Activated T-cell treated with anti-CD3 and anti-CD28 coated beads, Interleukin-2, amount 50 U/mL, for 72 hours (primary cell): ENCODE measurements at regions not wholly inside any gene's neighbourhood (a gene's known extent, or its start where the extent isn't known, plus 50 kb on each side); places are given as distances from the start of the nearest gene placed in this dataset.
A peak's percentile ranks its signal among the peaks of the same experiment; 100 is the strongest.

Source experiments
- ATAC-seq, 2 donors: fragments of 150-1000 bp; cut with Tn5 transposase; replicated peaks in 1 of 2; 2 replicates each; pipeline ENCODE4 v1.10.0; 2021; ENCODE audit warnings: moderate library complexity in 2 of 2, mild to moderate bottlenecking in 1 of 2
- DNase-seq, 2 donors: peaks; one replicate each; pipeline ENCODE4 v3.0.0; 2021 to 2022; ENCODE audit warnings: mixed read lengths in 1 of 2
- H3K27ac Mint-ChIP-seq: one replicate; pipeline ENCODE4 v1.8.0; 2022; ENCODE audit warnings: mild to moderate bottlenecking, moderate library complexity, mixed read lengths
- H3K27me3 Mint-ChIP-seq: one replicate; pipeline ENCODE4 v1.8.0; 2022; ENCODE audit warnings: low read depth, mixed read lengths
- H3K36me3 Mint-ChIP-seq, 2 donors: one replicate each; pipeline ENCODE4 v1.8.0; 2022; ENCODE audit warnings: mixed read lengths in 2 of 2, mild to moderate bottlenecking in 1 of 2; ENCODE audit not compliant: insufficient read depth in 2 of 2
- H3K4me1 Mint-ChIP-seq: one replicate; pipeline ENCODE4 v1.8.0; 2022; ENCODE audit warnings: low read depth, mixed read lengths
- H3K4me3 Mint-ChIP-seq, 2 donors: one replicate each; pipeline ENCODE4 v1.8.0; 2022; ENCODE audit warnings: mild to moderate bottlenecking in 2 of 2, mixed read lengths in 2 of 2, moderate library complexity in 2 of 2
- H3K9me3 Mint-ChIP-seq, 2 donors: one replicate each; pipeline ENCODE4 v1.8.0; 2022; ENCODE audit warnings: mixed read lengths in 2 of 2

GRCh38 chr11:36777311-36777710, 179.3 kb upstream of the RAG2 start:
- no peaks in the 10 kb centered on the region for H3K27me3 Mint-ChIP-seq
- ATAC-seq (no peak), DNase-seq (no peak)
- no peaks in the 10 kb centered on the region for H3K36me3 Mint-ChIP-seq
- no peaks in the 10 kb centered on the region for H3K4me1 Mint-ChIP-seq
- H3K27ac Mint-ChIP-seq, result no peak overlapping the region
- no peak overlapping the region for H3K4me3 Mint-ChIP-seq
- peaks cover 0 to 4% of the 10 kb centered on the region in 2 donors for H3K9me3 Mint-ChIP-seq

- DNase-seq (no peak), ATAC-seq (no peak)
- Mint-ChIP-seq H3K4me1 (no peaks in the 10 kb centered on the region), H3K36me3 (no peaks in the 10 kb centered on the region), H3K27me3 (peaks cover under 1% of the 10 kb centered on the region), H3K4me3 (no peak overlapping the region), H3K9me3 (no peaks in the 10 kb centered on the region), H3K27ac (no peak overlapping the region)
These were observed 177.7 kb upstream of the RAG2 start for GRCh38 chr11:36775756-36776155.

GRCh38 chr11:36775130-36775529, 177.1 kb upstream of the RAG2 start:
- Mint-ChIP-seq H3K4me3 (no peak overlapping the region), H3K27me3 (peaks cover 5% of the 10 kb centered on the region), H3K36me3 (no peaks in the 10 kb centered on the region), H3K27ac (no peak overlapping the region), H3K9me3 (no peaks in the 10 kb centered on the region), H3K4me1 (no peaks in the 10 kb centered on the region)
- ATAC-seq (no peak), DNase-seq (no peak)

- no peaks in the 10 kb centered on the region for H3K9me3 Mint-ChIP-seq
- ATAC-seq, result no peak
- no peak overlapping the region for H3K4me3 Mint-ChIP-seq
- no peak overlapping the region for H3K27ac Mint-ChIP-seq
- no peaks in the 10 kb centered on the region for H3K4me1 Mint-ChIP-seq
- H3K36me3 Mint-ChIP-seq, result no peaks in the 10 kb centered on the region
- peaks cover 5% of the 10 kb centered on the region for H3K27me3 Mint-ChIP-seq
- no peak for DNase-seq
These were observed 176.6 kb upstream of the RAG2 start for GRCh38 chr11:36774603-36775002.

- Mint-ChIP-seq H3K27ac (no peak overlapping the region), H3K36me3 (no peaks in the 10 kb centered on the region), H3K9me3 (peaks cover 0 to 1% of the 10 kb centered on the region in 2 donors), H3K4me3 (no peak overlapping the region), H3K27me3 (no peaks in the 10 kb centered on the region), H3K4me1 (peaks cover 6% of the 10 kb centered on the region)
- DNase-seq (no peak), ATAC-seq (peak in 1 of 2 donors; percentile 41)
These were observed 165.2 kb upstream of the RAG2 start for GRCh38 chr11:36763187-36763586.

- H3K27me3 Mint-ChIP-seq, result peaks cover 3% of the 10 kb centered on the region
- no peak overlapping the region for H3K4me3 Mint-ChIP-seq
- no peak for ATAC-seq
- no peak overlapping the region for H3K27ac Mint-ChIP-seq
- H3K9me3 Mint-ChIP-seq, result peaks cover 0 to 1% of the 10 kb centered on the region in 2 donors
- no peaks in the 10 kb centered on the region for H3K4me1 Mint-ChIP-seq
- no peaks in the 10 kb centered on the region for H3K36me3 Mint-ChIP-seq
- no peak for DNase-seq
These were observed 159.0 kb upstream of the RAG2 start for GRCh38 chr11:36757075-36757474.

- no peak for ATAC-seq
- no peak for DNase-seq
- Mint-ChIP-seq H3K36me3 (no peaks in the 10 kb centered on the region), H3K4me1 (no peaks in the 10 kb centered on the region), H3K27ac (no peak overlapping the region), H3K9me3 (no peaks in the 10 kb centered on the region), H3K27me3 (peaks cover 10% of the 10 kb centered on the region), H3K4me3 (no peak overlapping the region)
These were observed 155.9 kb upstream of the RAG2 start for GRCh38 chr11:36753960-36754359.

GRCh38 chr11:36751996-36752395, 154.0 kb upstream of the RAG2 start:
- no peak for DNase-seq
- H3K4me3 Mint-ChIP-seq, result no peak overlapping the region

GRCh38 chr11:36751335-36751781, 153.3 kb upstream of the RAG2 start:
- Mint-ChIP-seq H3K4me1 (no peaks in the 10 kb centered on the region), H3K4me3 (no peak overlapping the region), H3K27me3 (peaks cover 31% of the 10 kb centered on the region), H3K27ac (no peak overlapping the region), H3K36me3 (no peaks in the 10 kb centered on the region), H3K9me3 (no peaks in the 10 kb centered on the region)
- DNase-seq (no peak), ATAC-seq (no peak)

More at GRCh38 chr11:36751996-36752395, 154.0 kb upstream of the RAG2 start:
- ATAC-seq, result no peak
- H3K27ac Mint-ChIP-seq, result no peak overlapping the region
- no peaks in the 10 kb centered on the region for H3K9me3 Mint-ChIP-seq
- no peaks in the 10 kb centered on the region for H3K36me3 Mint-ChIP-seq
- H3K27me3 Mint-ChIP-seq, result peaks cover 28% of the 10 kb centered on the region
- no peaks in the 10 kb centered on the region for H3K4me1 Mint-ChIP-seq

GRCh38 chr11:36750349-36750748, 152.3 kb upstream of the RAG2 start:
- H3K27me3 Mint-ChIP-seq, result peaks cover 31% of the 10 kb centered on the region
- no peak overlapping the region for H3K4me3 Mint-ChIP-seq
- DNase-seq (no peak), ATAC-seq (peak; percentile 33 to 40)
- H3K36me3 Mint-ChIP-seq, result no peaks in the 10 kb centered on the region
- no peaks in the 10 kb centered on the region for H3K9me3 Mint-ChIP-seq
- no peaks in the 10 kb centered on the region for H3K4me1 Mint-ChIP-seq
- H3K27ac Mint-ChIP-seq, result no peak overlapping the region

GRCh38 chr11:36748836-36749235, 150.8 kb upstream of the RAG2 start:
- Mint-ChIP-seq H3K27ac (no peak overlapping the region), H3K9me3 (no peaks in the 10 kb centered on the region), H3K4me3 (no peak overlapping the region), H3K4me1 (peaks cover 7% of the 10 kb centered on the region), H3K27me3 (peaks cover 41% of the 10 kb centered on the region), H3K36me3 (no peaks in the 10 kb centered on the region)
- ATAC-seq, result no peak
- no peak for DNase-seq

GRCh38 chr11:36746886-36747710, 149.1 kb upstream of the RAG2 start:
- Mint-ChIP-seq H3K27me3 (peaks cover 44% of the 10 kb centered on the region), H3K9me3 (no peaks in the 10 kb centered on the region), H3K27ac (no peak overlapping the region), H3K4me1 (peaks cover 7% of the 10 kb centered on the region), H3K36me3 (no peaks in the 10 kb centered on the region), H3K4me3 (no peak overlapping the region)
- ATAC-seq (peak; percentile 97 to 98), DNase-seq (peak; percentile 81 to 87)

- Mint-ChIP-seq H3K4me1 (peaks cover 7% of the 10 kb centered on the region), H3K9me3 (no peaks in the 10 kb centered on the region), H3K27me3 (peaks cover 52% of the 10 kb centered on the region), H3K27ac (no peak overlapping the region), H3K4me3 (peak overlapping the region in 1 of 2 donors; percentile 15), H3K36me3 (no peaks in the 10 kb centered on the region)
- ATAC-seq, result peak; percentile 30 to 39
- peak; percentile 70 to 71 for DNase-seq
These were observed 146.5 kb upstream of the RAG2 start for GRCh38 chr11:36744375-36745168.
